ENCODE measurements at regions not wholly inside any gene's neighbourhood (a gene's known extent, or its start where the extent isn't known, plus 50 kb on each side); places are given as distances from the start of the nearest gene placed in this dataset.

DNA sequence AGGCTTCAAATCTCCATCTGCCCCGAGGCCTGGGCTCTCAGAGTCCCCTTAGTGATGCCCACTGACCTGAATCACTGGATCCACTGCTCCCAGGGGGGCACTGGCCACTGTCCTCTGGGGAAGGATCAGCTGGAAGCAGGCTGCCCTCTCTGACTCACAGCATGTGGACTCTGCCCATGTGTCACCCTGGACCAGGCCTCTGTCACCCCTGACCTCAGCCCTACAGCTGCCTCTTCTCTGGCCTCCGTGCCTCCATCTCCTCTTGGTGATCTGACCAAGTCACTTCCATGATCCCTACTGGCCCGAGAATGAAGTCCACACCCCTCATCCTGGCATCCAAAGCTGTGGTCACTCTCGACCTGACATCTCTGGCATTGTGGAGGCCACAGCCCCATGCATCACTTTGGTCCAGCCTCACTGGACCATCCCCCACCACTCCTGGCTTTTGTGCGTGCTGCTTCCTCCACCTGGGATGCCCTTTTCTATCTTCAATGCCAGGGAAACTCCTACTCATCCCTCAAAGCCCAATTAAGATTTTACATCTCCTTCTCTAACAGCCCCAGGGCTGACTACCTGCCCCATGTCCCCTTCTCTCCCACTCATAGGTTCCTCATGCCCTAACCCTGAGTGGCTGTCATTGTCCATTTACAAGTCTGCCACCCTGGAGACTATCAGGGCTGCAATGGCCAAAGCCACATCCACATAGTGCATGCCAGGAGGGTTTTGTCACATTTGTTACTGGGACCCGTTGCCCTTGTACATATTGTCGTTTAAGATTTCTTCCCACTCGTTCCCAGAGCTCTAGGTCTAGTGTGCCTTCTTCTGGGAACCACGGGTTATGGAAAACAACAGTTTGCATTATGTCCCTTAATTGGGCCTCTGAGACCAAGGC is 685.0 kb downstream of the MATN1 start:
- TF ChIP-seq, protein P1, sequence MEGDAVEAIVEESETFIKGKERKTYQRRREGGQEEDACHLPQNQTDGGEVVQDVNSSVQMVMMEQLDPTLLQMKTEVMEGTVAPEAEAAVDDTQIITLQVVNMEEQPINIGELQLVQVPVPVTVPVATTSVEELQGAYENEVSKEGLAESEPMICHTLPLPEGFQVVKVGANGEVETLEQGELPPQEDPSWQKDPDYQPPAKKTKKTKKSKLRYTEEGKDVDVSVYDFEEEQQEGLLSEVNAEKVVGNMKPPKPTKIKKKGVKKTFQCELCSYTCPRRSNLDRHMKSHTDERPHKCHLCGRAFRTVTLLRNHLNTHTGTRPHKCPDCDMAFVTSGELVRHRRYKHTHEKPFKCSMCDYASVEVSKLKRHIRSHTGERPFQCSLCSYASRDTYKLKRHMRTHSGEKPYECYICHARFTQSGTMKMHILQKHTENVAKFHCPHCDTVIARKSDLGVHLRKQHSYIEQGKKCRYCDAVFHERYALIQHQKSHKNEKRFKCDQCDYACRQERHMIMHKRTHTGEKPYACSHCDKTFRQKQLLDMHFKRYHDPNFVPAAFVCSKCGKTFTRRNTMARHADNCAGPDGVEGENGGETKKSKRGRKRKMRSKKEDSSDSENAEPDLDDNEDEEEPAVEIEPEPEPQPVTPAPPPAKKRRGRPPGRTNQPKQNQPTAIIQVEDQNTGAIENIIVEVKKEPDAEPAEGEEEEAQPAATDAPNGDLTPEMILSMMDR (IDR thresholded peaks at IDR 0.05; ENCODE audit: low read depth, low read length, poor library complexity, severe bottlenecking) = no peak
- TF ChIP-seq EZH2phosphoT487 (IDR thresholded peaks at IDR 0.05; ENCODE audit: borderline replicate concordance, low read length) = no peak
